RWPE1 (cell line): ENCODE measurements at regions not wholly inside any gene's neighbourhood (a gene's known extent, or its start where the extent isn't known, plus 50 kb on each side); places are given as distances from the start of the nearest gene placed in this dataset.

Source experiments
- CTCF ChIA-PET: fragments of 350-600 bp; sonication (Branson Sonifier 250); formaldehyde crosslinking; extraction: SDS; loops from one replicate; lab custom pipeline; 2021; lab: Yijun Ruan, JAX
- POLR2A ChIA-PET: fragments of 400-600 bp; formaldehyde crosslinking; extraction: SDS; loops from one replicate; lab custom pipeline; 2020; ENCODE audit warnings: antibody characterized with exemption; ENCODE audit not compliant: low non-redundant PET; lab: Yijun Ruan, JAX
- DNase-seq: peaks from one replicate; pipeline ENCODE4 v3.0.0; 2012; ENCODE audit warnings: low spot score
- H3K27ac ChIP-seq: fragments of 450-650 bp; 2 replicates; pipeline ENCODE4 v1.5.1; 2017
- CTCF ChIP-seq: fragments of 450-650 bp; conservative IDR thresholded peaks from 2 replicates; pipeline ENCODE4 v1.5.1; 2017; ENCODE audit warnings: low read depth, mild to moderate bottlenecking

GRCh38 chr2:38178556-38179419, 102.8 kb upstream of the CYP1B1 start:
- ChIA-PET CTCF (interaction anchor here (0.7 to 0.8 kb wide), 2 partner anchors 102 to 839 kb away, joined by 3 to 5 read pairs; no protein-coding TSS in a partner anchor), POLR2A (no interaction called here)
- no peak for TF ChIP-seq CTCF
- H3K27ac ChIP-seq: no peak overlapping the region
- no peak for DNase-seq

DNA sequence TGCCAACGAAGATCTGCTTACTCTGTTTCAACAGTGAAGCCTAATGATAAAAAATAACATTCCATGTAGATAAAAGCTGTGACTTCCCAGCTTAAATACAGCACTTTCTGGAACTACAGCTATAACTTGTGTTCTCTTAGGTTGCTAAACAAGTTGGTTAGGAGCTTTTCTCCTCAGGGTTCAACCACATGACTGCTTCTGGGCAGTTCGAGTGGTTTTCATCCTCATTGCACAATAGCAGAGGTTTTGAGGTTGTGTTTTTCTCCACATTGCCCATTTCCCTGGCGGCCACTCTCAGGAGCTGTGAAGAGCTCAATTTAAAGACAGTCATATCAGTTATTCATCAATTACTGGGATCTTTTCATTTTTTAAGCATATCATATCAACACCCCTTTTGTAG, 102.2 kb upstream of the CYP1B1 start:
- H3K27ac ChIP-seq: no peak overlapping the region
- CTCF ChIA-PET: no interaction called here
- TF ChIP-seq CTCF: no peak
- POLR2A ChIA-PET: no interaction called here
- no peak for DNase-seq

DNA sequence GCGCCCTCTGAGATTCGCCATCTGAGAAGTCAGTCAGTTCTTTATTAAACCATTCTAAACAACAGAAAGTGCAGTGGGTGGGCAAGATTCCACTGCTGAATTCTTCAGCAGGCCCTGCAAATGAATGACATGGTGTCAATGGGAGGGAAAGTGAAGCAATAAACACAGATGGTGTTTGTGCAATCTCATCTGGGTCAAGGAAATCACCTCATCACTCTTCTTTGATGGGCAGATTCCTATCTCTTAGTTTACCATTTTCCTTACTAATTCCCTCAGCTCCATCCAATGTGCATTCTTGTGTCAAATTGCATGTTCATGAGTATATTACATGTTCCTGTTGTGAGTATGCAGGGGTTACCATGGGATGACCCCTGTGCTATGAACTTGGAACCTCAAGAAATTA, 100.7 kb upstream of the CYP1B1 start:
- TF ChIP-seq CTCF: no peak
- DNase-seq: no peak
- POLR2A ChIA-PET: no interaction called here
- CTCF ChIA-PET: no interaction called here
- peak overlapping the region; percentile 37; the same call in 1 of the 2 replicates for H3K27ac ChIP-seq

- peak; percentile 20 for DNase-seq
- POLR2A ChIA-PET: no interaction called here
- H3K27ac ChIP-seq: no peak overlapping the region
- CTCF ChIA-PET: interaction anchor here (0.7 to 1.5 kb wide), 3 partner anchors 26 to 99 kb away, joined by 3 to 8 read pairs (median 5); partner anchors contain the start of gene CYP1B1
- no peak for TF ChIP-seq CTCF
Measured at GRCh38 chr2:38174646-38175423, 98.9 kb upstream of the CYP1B1 start.

- POLR2A ChIA-PET: no interaction called here
- TF ChIP-seq CTCF: no peak
Measured at GRCh38 chr2:38174131-38174530, 98.2 kb upstream of the CYP1B1 start.

DNA sequence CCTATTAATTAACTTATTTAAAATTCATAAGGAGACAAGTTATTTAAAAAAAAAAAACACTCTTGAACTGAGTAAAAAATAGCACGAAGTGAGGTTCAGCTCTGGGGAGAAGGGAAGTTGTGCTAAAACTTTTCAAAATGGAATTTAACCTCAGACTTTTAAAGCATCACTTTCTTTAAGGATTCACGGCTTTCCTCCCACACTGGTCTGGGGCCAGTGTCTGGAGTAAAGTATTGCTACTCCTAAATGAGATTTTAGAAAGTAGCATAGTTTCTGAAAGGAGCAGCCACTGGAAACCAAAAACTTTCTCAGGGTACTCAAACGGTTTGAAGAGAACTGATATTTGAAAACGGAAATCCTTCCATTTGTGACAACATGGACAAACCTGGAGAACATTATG, 97.7 kb upstream of the CYP1B1 start:
- no peak overlapping the region for H3K27ac ChIP-seq
- DNase-seq: no peak
- POLR2A ChIA-PET: no interaction called here
- CTCF ChIA-PET: interaction anchor here (1.0 to 1.5 kb wide), 2 partner anchors 24 to 98 kb away, joined by 5 to 8 read pairs; partner anchors contain the start of gene CYP1B1
- no peak for TF ChIP-seq CTCF

More at GRCh38 chr2:38174131-38174530, 98.2 kb upstream of the CYP1B1 start:
- CTCF ChIA-PET: interaction anchor here (1.0 to 1.5 kb wide), 2 partner anchors 25 to 98 kb away, joined by 5 to 8 read pairs; partner anchors contain the start of gene CYP1B1
- DNase-seq: no peak
- no peak overlapping the region for H3K27ac ChIP-seq
